ENCODE measurements at regions not wholly inside any gene's neighbourhood (a gene's known extent, or its start where the extent isn't known, plus 50 kb on each side); places are given as distances from the start of the nearest gene placed in this dataset.
"Not testable (repeated sequence)": the region's sequence is repeated elsewhere in the genome, so short reads cannot be mapped to it uniquely, and the experiment has no call there.

- DNase-seq (ENCODE audit: low read depth in 3 of 3), result no peak
Measured at GRCh38 chr2:57156231-57156924, 890.2 kb upstream of the VRK2 start.

DNA sequence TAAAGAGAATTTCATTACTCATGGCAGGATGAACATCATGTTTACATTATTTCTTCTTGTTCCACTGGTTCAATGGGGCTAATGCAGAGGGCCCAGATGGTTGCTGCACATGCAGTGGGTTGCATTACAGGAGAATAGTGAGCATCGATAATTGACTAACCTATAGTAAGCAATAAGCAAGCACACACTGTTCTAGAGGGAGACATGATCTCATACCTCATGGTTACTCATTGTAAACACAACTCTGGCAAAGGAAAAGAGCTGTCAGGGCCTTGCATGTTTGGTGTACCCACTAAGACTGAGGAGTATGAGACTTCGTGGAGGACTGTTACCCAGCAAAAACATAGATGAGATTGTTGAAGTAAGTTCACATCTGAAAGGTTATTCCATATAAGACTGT, 885.6 kb upstream of the VRK2 start:
- no peak for DNase-seq (ENCODE audit: low read depth in 3 of 3)

- DNase-seq (ENCODE audit: low read depth in 3 of 3), result no peak
Measured at GRCh38 chr2:57177176-57177575, 869.4 kb upstream of the VRK2 start.

GRCh38 chr2:57180042-57180567, 866.5 kb upstream of the VRK2 start:
- no peak for DNase-seq (ENCODE audit: low read depth in 3 of 3)

- DNase-seq (ENCODE audit: low read depth in 3 of 3), result no peak
Measured at GRCh38 chr2:57180678-57181077, 865.9 kb upstream of the VRK2 start.

DNA sequence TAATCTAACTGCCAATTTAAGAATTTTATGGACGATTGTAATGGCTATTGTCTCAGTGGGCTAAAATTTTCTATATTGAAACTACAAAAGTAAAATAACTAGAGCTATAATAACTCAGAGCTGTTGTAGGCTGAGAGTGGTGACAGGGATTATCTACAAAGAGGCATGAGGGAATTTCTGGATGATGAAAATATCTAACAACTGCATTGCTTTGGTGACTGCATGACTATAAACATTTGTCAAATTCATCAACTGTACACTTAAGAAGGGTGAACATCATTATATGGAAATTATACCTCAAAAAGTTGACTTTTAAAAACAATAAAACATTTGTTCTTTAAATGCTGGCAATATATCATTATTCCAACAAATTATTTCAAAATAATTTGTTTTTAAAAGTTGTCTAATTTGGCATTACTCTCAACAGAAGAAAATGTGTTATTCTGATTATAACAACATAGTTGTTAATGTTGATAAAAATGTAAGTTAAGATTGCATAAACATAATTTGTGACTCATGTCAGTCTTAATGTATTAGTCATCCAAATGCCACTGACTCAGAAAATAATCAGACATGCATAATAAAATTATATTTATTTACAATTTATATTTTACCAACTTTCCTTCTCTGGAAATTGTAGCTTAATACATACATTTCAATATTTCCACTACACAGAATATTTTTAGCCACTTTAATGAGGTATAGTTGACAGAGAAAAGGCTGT, 865.1 kb upstream of the VRK2 start:
- no peak for DNase-seq (ENCODE audit: low read depth in 3 of 3)

DNA sequence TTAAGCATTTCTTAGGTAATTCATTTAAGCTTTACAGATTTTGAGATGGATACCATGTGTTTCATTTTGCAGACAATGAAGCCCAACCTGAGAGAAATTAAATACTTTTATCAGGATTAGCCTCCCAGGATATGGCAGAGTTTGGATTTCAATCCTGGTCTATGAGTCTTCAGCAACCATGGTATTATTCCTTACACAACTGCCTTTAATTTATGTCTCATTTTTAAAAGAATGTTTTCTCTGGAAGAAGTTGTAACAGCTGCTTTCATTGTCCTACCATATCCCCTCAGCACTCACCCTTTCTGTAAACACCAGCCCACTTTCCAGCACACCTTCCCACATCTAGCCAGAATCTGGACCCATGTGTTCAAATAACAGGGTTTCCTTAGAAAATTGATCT, 863.7 kb upstream of the VRK2 start:
- no peak for DNase-seq (ENCODE audit: low read depth in 3 of 3)

- no peak for DNase-seq (ENCODE audit: low read depth in 3 of 3)
Measured at GRCh38 chr2:57185568-57185967, 861.0 kb upstream of the VRK2 start.

- DNase-seq (ENCODE audit: low read depth in 3 of 3), result no peak
Measured at GRCh38 chr2:57190007-57190406, 856.6 kb upstream of the VRK2 start.

- no peak for DNase-seq (ENCODE audit: low read depth in 3 of 3)
Measured at GRCh38 chr2:57199663-57200062, 846.9 kb upstream of the VRK2 start.

DNA sequence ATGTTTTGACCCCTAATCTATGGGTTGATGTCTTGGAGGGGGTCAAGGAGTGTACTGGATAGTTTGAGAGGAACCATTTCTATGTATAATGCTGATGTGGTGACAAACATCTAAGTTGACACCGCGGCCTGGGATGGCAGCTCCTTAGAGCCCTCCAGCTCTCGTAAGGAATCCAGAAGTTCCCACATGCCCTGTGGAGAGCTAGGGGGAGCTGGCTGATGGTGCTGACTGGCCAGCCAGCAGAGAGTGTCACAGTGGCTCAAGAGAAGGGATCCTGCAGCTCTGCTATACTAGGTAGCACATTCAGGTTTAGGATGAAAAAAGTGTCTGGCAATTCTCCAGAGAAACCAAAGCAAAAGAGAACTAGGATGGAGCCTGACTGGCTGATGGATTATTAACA, 842.2 kb upstream of the VRK2 start:
- no peak for DNase-seq (ENCODE audit: low read depth in 3 of 3)

DNA sequence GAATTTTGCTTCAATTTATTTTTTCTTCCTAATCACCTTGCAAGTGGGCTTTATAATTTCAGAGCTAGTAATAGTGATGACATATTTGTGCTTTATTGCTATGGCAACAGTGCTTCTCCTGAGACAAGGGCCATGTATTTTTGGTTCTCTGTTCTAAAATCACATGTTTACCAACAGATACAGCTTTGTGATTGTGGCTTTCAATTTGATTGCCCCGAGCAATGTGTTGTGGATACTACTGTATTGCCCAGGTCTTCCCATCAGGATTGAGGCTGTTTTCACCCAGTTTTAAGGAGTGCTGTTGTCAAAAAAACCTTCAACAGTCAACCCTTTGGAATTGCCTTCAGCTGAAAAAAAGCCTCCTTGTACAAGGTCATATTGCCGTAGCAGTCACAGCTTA, 841.4 kb upstream of the VRK2 start:
- DNase-seq (ENCODE audit: low read depth in 3 of 3), result no peak

DNA sequence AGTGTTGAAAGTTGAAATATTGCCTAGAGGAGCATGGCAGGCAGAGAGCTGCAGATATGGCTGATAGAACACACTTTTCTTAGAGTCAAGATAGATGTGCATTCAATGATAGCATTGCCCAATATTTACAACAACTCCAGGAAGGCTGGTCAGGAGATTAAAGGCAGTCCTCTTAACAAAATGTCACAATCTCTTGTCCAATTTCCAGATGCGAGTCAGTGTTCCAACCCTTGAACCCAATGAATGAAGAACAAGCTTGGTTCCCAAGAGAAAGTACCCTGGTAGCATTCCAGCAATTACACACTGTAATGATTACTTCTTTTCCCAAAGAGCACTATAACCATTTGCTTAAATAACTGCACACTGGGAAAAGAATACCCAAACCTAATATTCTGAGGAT, 839.4 kb upstream of the VRK2 start:
- no peak for DNase-seq (ENCODE audit: low read depth in 3 of 3)

DNA sequence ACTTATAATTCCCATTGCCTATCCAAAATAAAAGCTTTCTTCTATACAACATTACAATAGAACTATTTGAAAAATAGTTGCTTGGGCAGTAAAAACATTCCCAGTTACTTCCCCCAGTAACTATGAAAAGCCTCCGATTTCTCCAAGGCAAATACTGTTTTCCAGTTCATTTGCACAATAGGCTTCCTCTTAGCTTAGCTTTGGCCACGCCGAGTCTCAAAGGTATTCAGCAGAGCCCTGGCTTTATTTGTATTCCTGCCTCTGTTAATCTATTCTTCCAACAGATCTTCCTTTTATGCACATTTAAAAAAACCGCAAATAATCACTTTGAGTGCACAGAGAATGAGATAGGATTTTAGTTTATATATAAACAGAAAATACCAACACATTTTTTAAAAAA, 836.8 kb upstream of the VRK2 start:
- no peak for DNase-seq (ENCODE audit: low read depth in 3 of 3)

- no peak for DNase-seq (ENCODE audit: low read depth in 3 of 3)
Measured at GRCh38 chr2:57210855-57211254, 835.8 kb upstream of the VRK2 start.

DNA sequence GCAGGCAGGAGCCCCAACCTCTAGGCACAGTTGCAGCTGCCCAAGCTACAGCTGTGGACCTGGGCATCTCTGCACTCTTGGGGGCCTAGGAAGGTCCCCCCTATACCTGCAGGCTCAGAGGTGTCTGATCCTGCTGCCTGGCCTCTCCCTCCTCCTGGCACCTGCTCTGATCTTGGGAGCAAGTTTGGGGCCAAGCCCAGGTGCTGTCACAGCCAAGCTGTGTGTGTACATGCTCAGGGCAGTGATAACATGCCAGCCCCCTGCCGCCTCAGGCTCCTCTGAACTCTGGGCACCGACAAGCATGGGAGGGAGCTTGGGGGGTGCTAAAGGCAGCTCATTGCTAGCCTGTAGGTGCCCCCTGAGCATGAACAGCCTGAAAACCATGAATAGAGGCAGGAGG, 829.6 kb upstream of the VRK2 start:
- DNase-seq (ENCODE audit: low read depth in 3 of 3), result no peak

DNA sequence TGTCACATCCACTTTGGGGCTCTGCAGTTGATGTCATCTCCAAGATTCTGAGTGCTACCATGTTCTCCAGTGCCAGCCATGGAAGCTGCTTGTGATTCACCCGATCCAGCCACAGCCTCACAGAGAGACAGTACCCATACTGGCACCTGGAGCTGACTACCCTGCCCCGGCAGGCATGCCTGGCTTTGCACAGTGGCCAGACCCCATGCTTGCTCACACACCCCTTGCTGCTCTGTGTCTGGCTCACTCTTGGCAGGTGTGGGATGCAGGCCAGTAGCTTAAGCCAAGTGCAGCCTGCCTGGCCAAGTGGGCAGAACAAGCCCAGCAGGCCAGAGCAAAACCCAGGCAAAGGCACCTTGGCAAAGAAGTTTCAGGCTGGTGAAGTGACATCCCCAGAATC, 828.4 kb upstream of the VRK2 start:
- DNase-seq (ENCODE audit: low read depth in 3 of 3), result no peak

DNA sequence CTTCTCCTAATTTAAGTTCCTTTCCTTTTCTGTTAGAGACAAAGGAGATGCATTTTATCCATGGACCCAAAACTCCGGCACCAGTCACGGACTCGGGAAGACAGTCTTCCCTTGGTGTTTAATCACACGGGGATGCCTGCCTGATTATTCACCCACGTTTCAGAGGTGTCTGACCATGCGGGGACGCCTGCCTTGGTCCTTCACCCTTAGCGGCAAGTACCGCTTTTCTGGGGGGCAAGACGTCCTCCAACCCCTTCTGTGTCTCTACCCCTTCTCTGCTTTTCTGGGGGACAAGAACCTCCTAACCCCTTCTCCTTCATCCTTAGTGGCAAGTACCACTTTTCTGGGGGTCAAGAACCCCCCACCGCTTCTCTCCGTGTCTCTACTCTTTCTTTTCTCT, 816.9 kb upstream of the VRK2 start:
- not testable (repeated sequence) for DNase-seq (ENCODE audit: low read depth in 3 of 3)

DNA sequence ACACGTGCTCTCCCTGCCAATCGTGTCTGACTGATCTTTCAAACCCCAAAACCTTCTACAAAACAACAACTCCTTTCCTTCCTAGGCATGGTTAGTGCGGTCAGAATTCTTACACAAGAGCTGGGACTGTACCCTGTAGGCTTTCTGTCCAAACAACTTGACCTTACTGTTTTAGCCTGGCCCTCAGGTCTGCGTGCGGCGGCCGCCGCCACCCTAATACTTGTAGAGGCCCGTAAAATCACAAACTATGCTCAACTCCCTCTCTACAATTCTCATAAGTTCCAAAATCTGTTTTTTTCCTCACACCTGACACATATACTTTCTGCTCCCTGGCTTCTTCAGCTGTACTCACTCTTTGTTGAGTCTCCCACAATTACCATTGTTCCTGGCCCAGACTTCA, 814.3 kb upstream of the VRK2 start:
- not testable (repeated sequence) for DNase-seq (ENCODE audit: low read depth in 3 of 3)

DNA sequence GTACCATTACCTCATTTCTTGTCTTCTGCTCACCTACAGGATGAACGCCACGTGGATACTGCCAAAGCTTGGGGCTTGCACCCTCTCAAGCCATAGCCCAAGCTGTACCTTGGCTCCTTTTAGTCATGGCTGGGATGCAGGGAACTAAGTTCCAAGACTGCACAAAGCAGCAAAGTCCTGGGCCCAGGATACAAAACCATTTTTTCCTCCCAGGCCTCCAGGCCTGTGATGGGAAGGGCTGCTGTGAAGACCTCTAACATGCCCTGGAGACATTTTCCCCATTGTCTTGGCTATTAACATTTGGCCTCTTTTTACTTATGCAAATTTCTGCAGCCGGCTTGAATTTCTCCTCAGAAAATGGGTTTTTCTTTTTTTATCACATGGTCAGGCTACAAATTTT, 795.1 kb upstream of the VRK2 start:
- DNase-seq (ENCODE audit: low read depth in 3 of 3), result not testable (repeated sequence)

DNA sequence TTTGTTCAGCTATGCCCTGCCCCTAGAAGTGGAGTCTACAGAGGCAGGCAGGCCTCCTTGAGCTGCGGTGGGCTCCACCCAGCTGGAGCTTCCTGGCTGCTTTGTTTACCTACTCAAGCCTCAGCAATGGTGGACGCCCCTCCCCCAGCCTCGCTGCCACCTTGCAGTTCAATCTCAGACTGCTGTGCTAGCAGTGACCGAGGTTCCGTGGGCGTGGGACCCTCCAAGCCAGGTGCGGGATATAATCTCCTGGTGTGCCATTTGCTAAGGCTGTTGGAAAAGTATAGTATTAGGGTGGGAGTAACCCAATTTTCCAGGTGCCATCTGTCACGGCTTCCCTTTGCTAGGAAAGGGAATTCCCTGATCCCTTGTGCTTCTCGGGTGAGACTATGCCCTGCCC, 770.2 kb upstream of the VRK2 start:
- not testable (repeated sequence) for DNase-seq (ENCODE audit: low read depth in 3 of 3)

GRCh38 chr2:57278451-57278850, 768.2 kb upstream of the VRK2 start:
- DNase-seq (ENCODE audit: low read depth in 3 of 3), result no peak

DNA sequence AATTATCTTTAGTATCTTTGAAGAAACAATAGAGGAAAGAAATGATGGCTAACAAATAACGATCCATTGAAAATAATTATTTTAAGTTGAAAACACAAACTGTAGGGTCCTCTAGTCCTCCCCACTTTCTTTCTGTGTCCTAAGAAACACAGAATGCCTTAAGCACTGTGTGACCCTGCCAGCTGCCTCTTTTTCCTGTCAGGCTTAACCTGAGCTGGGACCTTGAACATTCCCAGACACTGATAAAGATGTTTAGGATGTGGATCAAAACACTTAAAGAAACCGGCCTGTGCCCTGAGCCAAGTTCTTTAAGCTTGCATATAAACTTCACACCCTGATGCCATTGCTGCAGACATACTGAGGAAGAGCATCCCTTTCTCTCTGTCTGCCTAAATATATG, 755.4 kb upstream of the VRK2 start:
- DNase-seq (ENCODE audit: low read depth in 3 of 3), result no peak

Data from stimulated activated CD4-positive, alpha-beta T cell treated with anti-CD3 and anti-CD28 coated beads, TNF-alpha, amount 100 ng/mL, for 48 hours (primary cell).